HAP-1 (cell line): ENCODE measurements at regions not wholly inside any gene's neighbourhood (a gene's known extent, or its start where the extent isn't known, plus 50 kb on each side); places are given as distances from the start of the nearest gene placed in this dataset.
"Not testable (repeated sequence)": the region's sequence is repeated elsewhere in the genome, so short reads cannot be mapped to it uniquely, and the experiment has no call there.

Experiments
- DNase-seq, 2 experiments: peaks; one replicate each; pipeline ENCODE4 v3.0.0-alpha.2; 2016 to 2020; ENCODE audit warnings: low spot score in 2 of 2
- H3K27me3 ChIP-seq: fragments of 250-450 bp; sonication (Bioruptor Pico); 2 replicates; pipeline ENCODE4 v1.5.1; 2020; ENCODE audit warnings: low read depth, mild to moderate bottlenecking, moderate library complexity
- H3K36me3 ChIP-seq: fragments of 250-450 bp; sonication (Bioruptor Pico); replicated peaks from 2 replicates; pipeline ENCODE4 v1.5.1; 2020; ENCODE audit warnings: mild to moderate bottlenecking
- H3K4me1 ChIP-seq: fragments of 250-450 bp; sonication (Bioruptor Pico); 2 replicates; pipeline ENCODE4 v1.5.1; 2020; ENCODE audit warnings: mild to moderate bottlenecking
- H3K4me3 ChIP-seq: fragments of 250-450 bp; sonication (Bioruptor Pico); 2 replicates; pipeline ENCODE4 v1.5.1; 2020; ENCODE audit warnings: mild to moderate bottlenecking, moderate library complexity
- H3K9me3 ChIP-seq: fragments of 250-450 bp; sonication (Bioruptor Pico); 2 replicates; pipeline ENCODE4 v1.5.1; 2020; ENCODE audit warnings: mild to moderate bottlenecking, moderate library complexity
- in situ Hi-C: fragments of 300-500 bp; cut with MboI; formaldehyde crosslinking; loops from 3 replicates; pipeline ENCODE4 v1.14.3; 2020; ENCODE audit warnings: low sequenced_read_pairs, inconsistent platforms, mixed read lengths

GRCh38 chr20:40909489-40909888 is 119.1 kb upstream of the TOP1 start:
- H3K9me3 ChIP-seq, H3K36me3 ChIP-seq, H3K4me1 ChIP-seq, H3K27me3 ChIP-seq, DNase-seq, H3K4me3 ChIP-seq, in situ Hi-C loops: not testable (repeated sequence)

GRCh38 chr20:40910436-40910835 is 118.2 kb upstream of the TOP1 start:
- H3K9me3 ChIP-seq, in situ Hi-C loops, DNase-seq, H3K27me3 ChIP-seq, H3K36me3 ChIP-seq, H3K4me1 ChIP-seq, H3K4me3 ChIP-seq: not testable (repeated sequence)

GRCh38 chr20:40911152-40911551 is 117.5 kb upstream of the TOP1 start:
- H3K4me3 ChIP-seq, H3K36me3 ChIP-seq, H3K4me1 ChIP-seq, H3K27me3 ChIP-seq, DNase-seq, in situ Hi-C loops, H3K9me3 ChIP-seq: not testable (repeated sequence)

GRCh38 chr20:40913224-40914185 is 115.1 kb upstream of the TOP1 start:
- in situ Hi-C loops: no loop called here
- Histone ChIP-seq H3K4me3 (no peak overlapping the region), H3K9me3 (no peaks in the 10 kb centered on the region), H3K27me3 (no peaks in the 10 kb centered on the region), H3K4me1 (no peaks in the 10 kb centered on the region), H3K36me3 (no peaks in the 10 kb centered on the region)
- no peak for DNase-seq

GRCh38 chr20:40915756-40916155 is 112.9 kb upstream of the TOP1 start:
- Histone ChIP-seq H3K36me3 (no peaks in the 10 kb centered on the region), H3K27me3 (no peaks in the 10 kb centered on the region), H3K9me3 (no peaks in the 10 kb centered on the region), H3K4me3 (no peak overlapping the region), H3K4me1 (no peaks in the 10 kb centered on the region)
- in situ Hi-C loops: no loop called here
- DNase-seq: no peak

GRCh38 chr20:40916276-40916675 is 112.3 kb upstream of the TOP1 start:
- H3K27me3 ChIP-seq: no peaks in the 10 kb centered on the region
- no peaks in the 10 kb centered on the region for H3K4me1 ChIP-seq
- no peaks in the 10 kb centered on the region for H3K9me3 ChIP-seq
- in situ Hi-C loops: no loop called here
- H3K4me3 ChIP-seq: no peak overlapping the region
- no peaks in the 10 kb centered on the region for H3K36me3 ChIP-seq
- DNase-seq: no peak

- no peak for DNase-seq
- in situ Hi-C loops: no loop called here
- H3K4me1 ChIP-seq: no peaks in the 10 kb centered on the region
- no peak overlapping the region for H3K4me3 ChIP-seq
- H3K36me3 ChIP-seq: no peaks in the 10 kb centered on the region
- H3K27me3 ChIP-seq: no peaks in the 10 kb centered on the region
- no peaks in the 10 kb centered on the region; the same call in 1 of the 2 replicates for H3K9me3 ChIP-seq
Observed at GRCh38 chr20:40920291-40920690, 108.3 kb upstream of the TOP1 start.

- H3K4me1 ChIP-seq: no peaks in the 10 kb centered on the region
- no peak overlapping the region for H3K4me3 ChIP-seq
- in situ Hi-C loops: no loop called here
- no peaks in the 10 kb centered on the region; the same call in 1 of the 2 replicates for H3K9me3 ChIP-seq
- no peaks in the 10 kb centered on the region for H3K36me3 ChIP-seq
- no peaks in the 10 kb centered on the region for H3K27me3 ChIP-seq
- DNase-seq: no peak
Observed at GRCh38 chr20:40922865-40923264, 105.8 kb upstream of the TOP1 start.

- H3K4me3 ChIP-seq: no peak overlapping the region
- H3K4me1 ChIP-seq: no peaks in the 10 kb centered on the region
- DNase-seq: no peak
Observed at GRCh38 chr20:40925829-40926510, 102.7 kb upstream of the TOP1 start.

GRCh38 chr20:40926928-40927327 is 101.7 kb upstream of the TOP1 start:
- H3K36me3 ChIP-seq: no peaks in the 10 kb centered on the region
- no peak overlapping the region for H3K4me3 ChIP-seq
- in situ Hi-C loops: no loop called here
- H3K4me1 ChIP-seq: no peaks in the 10 kb centered on the region
- no peaks in the 10 kb centered on the region; the same call in 1 of the 2 replicates for H3K9me3 ChIP-seq
- H3K27me3 ChIP-seq: no peaks in the 10 kb centered on the region
- no peak for DNase-seq

More at GRCh38 chr20:40925829-40926510, 102.7 kb upstream of the TOP1 start:
- Histone ChIP-seq H3K27me3 (no peaks in the 10 kb centered on the region), H3K9me3 (no peaks in the 10 kb centered on the region; the same call in 1 of the 2 replicates), H3K36me3 (no peaks in the 10 kb centered on the region)
- in situ Hi-C loops: no loop called here

GRCh38 chr20:40930561-40930960 is 98.1 kb upstream of the TOP1 start:
- H3K4me3 ChIP-seq: no peak overlapping the region
- no peaks in the 10 kb centered on the region for H3K9me3 ChIP-seq
- H3K27me3 ChIP-seq: no peaks in the 10 kb centered on the region
- no peaks in the 10 kb centered on the region for H3K4me1 ChIP-seq
- in situ Hi-C loops: no loop called here
- H3K36me3 ChIP-seq: no peaks in the 10 kb centered on the region
- no peak for DNase-seq

GRCh38 chr20:40931410-40932044 is 97.1 kb upstream of the TOP1 start:
- Histone ChIP-seq H3K4me3 (no peak overlapping the region), H3K36me3 (no peaks in the 10 kb centered on the region), H3K4me1 (no peaks in the 10 kb centered on the region), H3K27me3 (no peaks in the 10 kb centered on the region), H3K9me3 (no peaks in the 10 kb centered on the region)
- no peak for DNase-seq
- in situ Hi-C loops: no loop called here

- H3K9me3 ChIP-seq: no peaks in the 10 kb centered on the region
- no peaks in the 10 kb centered on the region for H3K4me1 ChIP-seq
- H3K4me3 ChIP-seq: no peak overlapping the region
- DNase-seq: no peak
- in situ Hi-C loops: no loop called here
- H3K27me3 ChIP-seq: no peaks in the 10 kb centered on the region
- H3K36me3 ChIP-seq: no peaks in the 10 kb centered on the region
Observed at GRCh38 chr20:40932436-40932835, 96.2 kb upstream of the TOP1 start.

GRCh38 chr20:40933758-40934157 is 94.9 kb upstream of the TOP1 start:
- no peaks in the 10 kb centered on the region for H3K36me3 ChIP-seq
- H3K9me3 ChIP-seq: no peaks in the 10 kb centered on the region
- DNase-seq: no peak
- H3K4me3 ChIP-seq: no peak overlapping the region
- H3K4me1 ChIP-seq: no peaks in the 10 kb centered on the region
- H3K27me3 ChIP-seq: no peaks in the 10 kb centered on the region
- in situ Hi-C loops: no loop called here
